GM18909 (cell line): ENCODE measurements at regions not wholly inside any gene's neighbourhood (a gene's known extent, or its start where the extent isn't known, plus 50 kb on each side); places are given as distances from the start of the nearest gene placed in this dataset.

Source experiments
- ATAC-seq: cut with Tn5 transposase; IDR thresholded peaks from one replicate; pipeline ENCODE4 v1.9.1; 2021; ENCODE audit warnings: mild to moderate bottlenecking; ENCODE audit not compliant: unreplicated experiment, poor library complexity

- no peak for ATAC-seq
Measured at GRCh38 chr9:10674586-10674985, 61.8 kb upstream of the PTPRD start.

GRCh38 chr9:10678010-10678409 is 65.2 kb upstream of the PTPRD start:
- ATAC-seq: no peak

- ATAC-seq: no peak
Measured at GRCh38 chr9:10678790-10679189, 66.0 kb upstream of the PTPRD start.

GRCh38 chr9:10686943-10687342 is 74.1 kb upstream of the PTPRD start:
- ATAC-seq: no peak

GRCh38 chr9:10690546-10690945 is 77.7 kb upstream of the PTPRD start:
- ATAC-seq: no peak

GRCh38 chr9:10697044-10697443 is 84.2 kb upstream of the PTPRD start:
- ATAC-seq: no peak

GRCh38 chr9:10700291-10700690 is 87.5 kb upstream of the PTPRD start:
- no peak for ATAC-seq

- no peak for ATAC-seq
Measured at GRCh38 chr9:10700915-10701314, 88.1 kb upstream of the PTPRD start.

- ATAC-seq: no peak
Measured at GRCh38 chr9:10701906-10702305, 89.1 kb upstream of the PTPRD start.

GRCh38 chr9:10703139-10703538 is 90.3 kb upstream of the PTPRD start:
- no peak for ATAC-seq

GRCh38 chr9:10704720-10705119 is 91.9 kb upstream of the PTPRD start:
- ATAC-seq: no peak

GRCh38 chr9:10705383-10705782 is 92.6 kb upstream of the PTPRD start:
- ATAC-seq: no peak

GRCh38 chr9:10706788-10707187 is 94.0 kb upstream of the PTPRD start:
- no peak for ATAC-seq

- no peak for ATAC-seq
Measured at GRCh38 chr9:10721301-10721700, 108.5 kb upstream of the PTPRD start.

GRCh38 chr9:10729213-10729612 is 116.4 kb upstream of the PTPRD start:
- ATAC-seq: no peak

GRCh38 chr9:10744669-10745068 is 131.9 kb upstream of the PTPRD start:
- no peak for ATAC-seq

GRCh38 chr9:10753474-10753873 is 140.7 kb upstream of the PTPRD start:
- ATAC-seq: no peak

GRCh38 chr9:10764481-10764880 is 151.7 kb upstream of the PTPRD start:
- ATAC-seq: no peak

GRCh38 chr9:10773136-10773535 is 160.3 kb upstream of the PTPRD start:
- no peak for ATAC-seq

- no peak for ATAC-seq
Measured at GRCh38 chr9:10774051-10774450, 161.2 kb upstream of the PTPRD start.

- no peak for ATAC-seq
Measured at GRCh38 chr9:10785255-10785654, 172.5 kb upstream of the PTPRD start.

GRCh38 chr9:10793306-10793705 is 180.5 kb upstream of the PTPRD start:
- ATAC-seq: no peak

GRCh38 chr9:10804486-10804885 is 191.7 kb upstream of the PTPRD start:
- no peak for ATAC-seq
